ENCODE measurements at regions not wholly inside any gene's neighbourhood (a gene's known extent, or its start where the extent isn't known, plus 50 kb on each side); places are given as distances from the start of the nearest gene placed in this dataset.

GRCh38 chr3:67288466-67289106 lies 290.5 kb downstream of the KBTBD8 start:
- Histone ChIP-seq H4K20me1 (replicated peaks; ENCODE audit: control insufficient read depth, insufficient read depth, low read length) (no peaks in the 10 kb centered on the region), H2AFZ (ENCODE audit: low read depth, low read length) (no peak overlapping the region), H3K79me2 (ENCODE audit: control insufficient read depth, insufficient read depth, low read length) (no peaks in the 10 kb centered on the region), H3K9me1 (ENCODE audit: control insufficient read depth, insufficient read depth, low read length) (no peaks in the 10 kb centered on the region), H3K4me1 (replicated peaks in 1 of 2; ENCODE audit: control insufficient read depth in 2 of 2, insufficient read depth in 2 of 2, low read length in 2 of 2) (no peaks in the 10 kb centered on the region), H3K9me3 (replicated peaks; ENCODE audit: control insufficient read depth, insufficient read depth, low read depth, low read length) (no peaks in the 10 kb centered on the region), H3K9ac (ENCODE audit: insufficient read depth in 1 of 2, low read depth in 2 of 2, low read length in 2 of 2) (no peak overlapping the region), H3K4me2 (ENCODE audit: insufficient read depth, low read length) (no peak overlapping the region), H3K4me3 (no peak overlapping the region), H3K36me3 (ENCODE audit: control insufficient read depth, insufficient read depth, low read length) (no peaks in the 10 kb centered on the region), H3K27ac (ENCODE audit: extremely low read depth, low read depth, low read length) (no peak overlapping the region), H3K27me3 (ENCODE audit: control insufficient read depth in 2 of 2, insufficient read depth in 2 of 2, low read length in 2 of 2) (no peaks in the 10 kb centered on the region)
- BruUV-seq (replicated peaks) = no TSS peak
- TF ChIP-seq BDP1 (IDR thresholded peaks at IDR 0.05; ENCODE audit: insufficient read depth, insufficient read length) (no peak), SPI1 (IDR thresholded peaks at IDR 0.05; ENCODE audit: borderline replicate concordance, low read depth, low read length) (peak; percentile 62)
- 0% methylated on average over 1 of the region's 1 CpG for WGBS (ENCODE audit: insufficient coverage, low coverage, missing lambda C conversion rate)
- DNase-seq (ENCODE audit: extremely low read depth in 1 of 4, low spot score in 3 of 4) (no peak), ATAC-seq (no peak), FAIRE-seq (no peak)
- intact Hi-C loops (cut with micrococcal nuclease) = no loop called here
- ChIA-PET CTCF (ENCODE audit: low intra/inter-chr PET ratio) (no interaction called here), POLR2A (no interaction called here)
- in situ Hi-C loops (cut with MboI) = no loop called here

GRCh38 chr3:67289626-67290025 lies 291.5 kb downstream of the KBTBD8 start:
- H3K4me2 ChIP-seq (ENCODE audit: insufficient read depth, low read length) = no peak overlapping the region
- 0% methylated on average over 1 of the region's 1 CpG for WGBS (ENCODE audit: insufficient coverage, low coverage, missing lambda C conversion rate)
- no peak overlapping the region for H3K9ac ChIP-seq (ENCODE audit: insufficient read depth in 1 of 2, low read depth in 2 of 2, low read length in 2 of 2)
- in situ Hi-C loops (cut with MboI) (no loop called here), intact Hi-C loops (cut with micrococcal nuclease) (no loop called here)
- H3K27ac ChIP-seq (ENCODE audit: extremely low read depth, low read depth, low read length) = no peak overlapping the region
- H3K9me3 ChIP-seq (replicated peaks; ENCODE audit: control insufficient read depth, insufficient read depth, low read depth, low read length) = no peaks in the 10 kb centered on the region
- H3K4me3 ChIP-seq = no peak overlapping the region
- DNase-seq (ENCODE audit: extremely low read depth in 1 of 4, low spot score in 3 of 4) (no peak), ATAC-seq (no peak), FAIRE-seq (no peak)
- no peak overlapping the region for H2AFZ ChIP-seq (ENCODE audit: low read depth, low read length)
- H3K27me3 ChIP-seq (ENCODE audit: control insufficient read depth in 2 of 2, insufficient read depth in 2 of 2, low read length in 2 of 2) = no peaks in the 10 kb centered on the region
- no peaks in the 10 kb centered on the region for H3K4me1 ChIP-seq (replicated peaks in 1 of 2; ENCODE audit: control insufficient read depth in 2 of 2, insufficient read depth in 2 of 2, low read length in 2 of 2)
- H3K79me2 ChIP-seq (ENCODE audit: control insufficient read depth, insufficient read depth, low read length) = no peaks in the 10 kb centered on the region
- BruUV-seq (replicated peaks) = no TSS peak
- no peaks in the 10 kb centered on the region for H3K9me1 ChIP-seq (ENCODE audit: control insufficient read depth, insufficient read depth, low read length)
- no peaks in the 10 kb centered on the region for H4K20me1 ChIP-seq (replicated peaks; ENCODE audit: control insufficient read depth, insufficient read depth, low read length)
- H3K36me3 ChIP-seq (ENCODE audit: control insufficient read depth, insufficient read depth, low read length) = no peaks in the 10 kb centered on the region
- ChIA-PET POLR2A (no interaction called here), CTCF (ENCODE audit: low intra/inter-chr PET ratio) (no interaction called here)
- TF ChIP-seq NONO (IDR thresholded peaks at IDR 0.05; ENCODE audit: low read depth in 2 of 2, low read length in 1 of 2) = no peak
- TF ChIP-seq ZNF347 (CRISPR knock-in tag; IDR thresholded peaks at IDR 0.05; ENCODE audit: low read depth) = no peak
- TF ChIP-seq ZNF696 (CRISPR knock-in tag; conservative IDR thresholded peaks at IDR 0.05) = no peak
- no peak for TF ChIP-seq THRA (IDR thresholded peaks at IDR 0.05)
- TF ChIP-seq MEIS2 (IDR thresholded peaks at IDR 0.05; ENCODE audit: partially characterized antibody) = no peak
- TF ChIP-seq HMG20A (CRISPR knock-in tag; conservative IDR thresholded peaks at IDR 0.05) = no peak
- no peak for TF ChIP-seq SMARCE1 (IDR thresholded peaks at IDR 0.05)
- TF ChIP-seq TAF9B (IDR thresholded peaks at IDR 0.05; ENCODE audit: partially characterized antibody) = no peak
- TF ChIP-seq ZNF431 (CRISPR knock-in tag; IDR thresholded peaks at IDR 0.05) = no peak
- TF ChIP-seq CHCHD3 (CRISPR knock-in tag; IDR thresholded peaks at IDR 0.05) = no peak
- no peak for TF ChIP-seq ZHX1 (conservative IDR thresholded peaks at IDR 0.05; ENCODE audit: low read length)
- TF ChIP-seq BRCA1 (IDR thresholded peaks at IDR 0.05) = no peak
- no peak for TF ChIP-seq BRCA1 (CRISPR knock-in tag; IDR thresholded peaks at IDR 0.05)
